ENCODE measurements at regions not wholly inside any gene's neighbourhood (a gene's known extent, or its start where the extent isn't known, plus 50 kb on each side); places are given as distances from the start of the nearest gene placed in this dataset.

DNA sequence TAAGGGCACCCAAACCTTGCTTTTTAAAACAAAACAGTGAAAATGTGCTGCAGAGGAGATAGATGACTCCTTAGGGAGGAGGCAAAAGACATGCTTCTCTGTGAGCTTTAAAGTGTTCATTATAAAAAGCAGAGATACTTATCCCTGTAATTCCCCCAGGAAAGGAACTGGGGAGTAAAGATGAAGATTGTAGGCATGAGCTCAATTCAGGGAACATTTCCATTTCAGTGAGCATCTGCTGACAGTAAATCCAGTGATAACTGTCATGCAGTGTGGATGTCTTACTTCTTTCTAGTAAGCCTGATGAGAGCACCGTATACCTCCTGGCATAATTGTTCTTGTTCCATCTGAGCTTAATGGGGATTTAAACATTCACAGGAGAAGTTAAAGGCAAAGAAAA lies 1296.5 kb downstream of the MRPL39 start:
- TF ChIP-seq, protein P1, sequence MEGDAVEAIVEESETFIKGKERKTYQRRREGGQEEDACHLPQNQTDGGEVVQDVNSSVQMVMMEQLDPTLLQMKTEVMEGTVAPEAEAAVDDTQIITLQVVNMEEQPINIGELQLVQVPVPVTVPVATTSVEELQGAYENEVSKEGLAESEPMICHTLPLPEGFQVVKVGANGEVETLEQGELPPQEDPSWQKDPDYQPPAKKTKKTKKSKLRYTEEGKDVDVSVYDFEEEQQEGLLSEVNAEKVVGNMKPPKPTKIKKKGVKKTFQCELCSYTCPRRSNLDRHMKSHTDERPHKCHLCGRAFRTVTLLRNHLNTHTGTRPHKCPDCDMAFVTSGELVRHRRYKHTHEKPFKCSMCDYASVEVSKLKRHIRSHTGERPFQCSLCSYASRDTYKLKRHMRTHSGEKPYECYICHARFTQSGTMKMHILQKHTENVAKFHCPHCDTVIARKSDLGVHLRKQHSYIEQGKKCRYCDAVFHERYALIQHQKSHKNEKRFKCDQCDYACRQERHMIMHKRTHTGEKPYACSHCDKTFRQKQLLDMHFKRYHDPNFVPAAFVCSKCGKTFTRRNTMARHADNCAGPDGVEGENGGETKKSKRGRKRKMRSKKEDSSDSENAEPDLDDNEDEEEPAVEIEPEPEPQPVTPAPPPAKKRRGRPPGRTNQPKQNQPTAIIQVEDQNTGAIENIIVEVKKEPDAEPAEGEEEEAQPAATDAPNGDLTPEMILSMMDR (IDR thresholded peaks at IDR 0.05) = no peak
- no peak for TF ChIP-seq POLR2A (IDR thresholded peaks at IDR 0.05)
